ENCODE measurements at regions not wholly inside any gene's neighbourhood (a gene's known extent, or its start where the extent isn't known, plus 50 kb on each side); places are given as distances from the start of the nearest gene placed in this dataset.

DNA sequence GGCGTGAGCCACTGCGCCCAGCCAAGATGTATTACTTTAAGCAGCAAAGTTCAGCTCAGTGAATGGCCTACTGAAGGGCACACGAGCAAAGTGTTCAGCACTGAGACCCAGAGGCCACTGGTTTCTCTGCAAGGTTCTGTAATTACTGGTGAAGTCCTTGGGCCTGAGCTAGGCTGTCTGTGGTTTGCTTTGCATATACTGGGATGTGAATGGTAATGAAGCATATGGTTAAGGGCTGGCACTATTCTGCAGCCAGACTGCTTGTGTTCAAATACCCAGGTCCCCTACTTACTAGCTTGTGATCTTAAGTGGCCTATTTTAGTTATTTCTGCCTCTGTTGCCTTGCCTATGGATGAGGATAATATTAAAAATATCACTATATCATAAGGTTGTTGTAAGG lies 72.0 kb downstream of the LLPH start:
- TF ChIP-seq RAD21 (IDR thresholded peaks at IDR 0.05; ENCODE audit: low read length) (no peak), SIN3A (IDR thresholded peaks at IDR 0.05; ENCODE audit: borderline replicate concordance, low read depth, low read length) (no peak), ELF1 (IDR thresholded peaks at IDR 0.05) (no peak), RFX5 (IDR thresholded peaks at IDR 0.05; ENCODE audit: low read length) (no peak), CHD2 (IDR thresholded peaks at IDR 0.05; ENCODE audit: low read length, partially characterized antibody) (no peak), NFIC (IDR thresholded peaks at IDR 0.05; ENCODE audit: borderline replicate concordance) (no peak), SMC3 (IDR thresholded peaks at IDR 0.05; ENCODE audit: low read depth, low read length) (no peak), TAF1 (IDR thresholded peaks at IDR 0.05; ENCODE audit: borderline replicate concordance, low read depth, low read length) (no peak), JUND (IDR thresholded peaks at IDR 0.05) (no peak), YY1 (IDR thresholded peaks at IDR 0.05; ENCODE audit: low read depth) (no peak)
- TF ChIP-seq, protein P1, sequence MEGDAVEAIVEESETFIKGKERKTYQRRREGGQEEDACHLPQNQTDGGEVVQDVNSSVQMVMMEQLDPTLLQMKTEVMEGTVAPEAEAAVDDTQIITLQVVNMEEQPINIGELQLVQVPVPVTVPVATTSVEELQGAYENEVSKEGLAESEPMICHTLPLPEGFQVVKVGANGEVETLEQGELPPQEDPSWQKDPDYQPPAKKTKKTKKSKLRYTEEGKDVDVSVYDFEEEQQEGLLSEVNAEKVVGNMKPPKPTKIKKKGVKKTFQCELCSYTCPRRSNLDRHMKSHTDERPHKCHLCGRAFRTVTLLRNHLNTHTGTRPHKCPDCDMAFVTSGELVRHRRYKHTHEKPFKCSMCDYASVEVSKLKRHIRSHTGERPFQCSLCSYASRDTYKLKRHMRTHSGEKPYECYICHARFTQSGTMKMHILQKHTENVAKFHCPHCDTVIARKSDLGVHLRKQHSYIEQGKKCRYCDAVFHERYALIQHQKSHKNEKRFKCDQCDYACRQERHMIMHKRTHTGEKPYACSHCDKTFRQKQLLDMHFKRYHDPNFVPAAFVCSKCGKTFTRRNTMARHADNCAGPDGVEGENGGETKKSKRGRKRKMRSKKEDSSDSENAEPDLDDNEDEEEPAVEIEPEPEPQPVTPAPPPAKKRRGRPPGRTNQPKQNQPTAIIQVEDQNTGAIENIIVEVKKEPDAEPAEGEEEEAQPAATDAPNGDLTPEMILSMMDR (IDR thresholded peaks at IDR 0.05) = no peak
- TF ChIP-seq, protein P2, sequence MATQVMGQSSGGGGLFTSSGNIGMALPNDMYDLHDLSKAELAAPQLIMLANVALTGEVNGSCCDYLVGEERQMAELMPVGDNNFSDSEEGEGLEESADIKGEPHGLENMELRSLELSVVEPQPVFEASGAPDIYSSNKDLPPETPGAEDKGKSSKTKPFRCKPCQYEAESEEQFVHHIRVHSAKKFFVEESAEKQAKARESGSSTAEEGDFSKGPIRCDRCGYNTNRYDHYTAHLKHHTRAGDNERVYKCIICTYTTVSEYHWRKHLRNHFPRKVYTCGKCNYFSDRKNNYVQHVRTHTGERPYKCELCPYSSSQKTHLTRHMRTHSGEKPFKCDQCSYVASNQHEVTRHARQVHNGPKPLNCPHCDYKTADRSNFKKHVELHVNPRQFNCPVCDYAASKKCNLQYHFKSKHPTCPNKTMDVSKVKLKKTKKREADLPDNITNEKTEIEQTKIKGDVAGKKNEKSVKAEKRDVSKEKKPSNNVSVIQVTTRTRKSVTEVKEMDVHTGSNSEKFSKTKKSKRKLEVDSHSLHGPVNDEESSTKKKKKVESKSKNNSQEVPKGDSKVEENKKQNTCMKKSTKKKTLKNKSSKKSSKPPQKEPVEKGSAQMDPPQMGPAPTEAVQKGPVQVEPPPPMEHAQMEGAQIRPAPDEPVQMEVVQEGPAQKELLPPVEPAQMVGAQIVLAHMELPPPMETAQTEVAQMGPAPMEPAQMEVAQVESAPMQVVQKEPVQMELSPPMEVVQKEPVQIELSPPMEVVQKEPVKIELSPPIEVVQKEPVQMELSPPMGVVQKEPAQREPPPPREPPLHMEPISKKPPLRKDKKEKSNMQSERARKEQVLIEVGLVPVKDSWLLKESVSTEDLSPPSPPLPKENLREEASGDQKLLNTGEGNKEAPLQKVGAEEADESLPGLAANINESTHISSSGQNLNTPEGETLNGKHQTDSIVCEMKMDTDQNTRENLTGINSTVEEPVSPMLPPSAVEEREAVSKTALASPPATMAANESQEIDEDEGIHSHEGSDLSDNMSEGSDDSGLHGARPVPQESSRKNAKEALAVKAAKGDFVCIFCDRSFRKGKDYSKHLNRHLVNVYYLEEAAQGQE (IDR thresholded peaks at IDR 0.05; ENCODE audit: low read depth, low read length) = no peak
- TF ChIP-seq, protein P3, sequence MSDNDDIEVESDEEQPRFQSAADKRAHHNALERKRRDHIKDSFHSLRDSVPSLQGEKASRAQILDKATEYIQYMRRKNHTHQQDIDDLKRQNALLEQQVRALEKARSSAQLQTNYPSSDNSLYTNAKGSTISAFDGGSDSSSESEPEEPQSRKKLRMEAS (IDR thresholded peaks at IDR 0.05; ENCODE audit: low read depth) = no peak
